Transverse colon (tissue), 1 donor: ENCODE measurements at regions not wholly inside any gene's neighbourhood (a gene's known extent, or its start where the extent isn't known, plus 50 kb on each side); places are given as distances from the start of the nearest gene placed in this dataset.

Experiments used
- EP300 ChIP-seq: sonication (generic); formaldehyde crosslinking; IDR thresholded peaks from one replicate; pipeline ENCODE4 v1.6.1; 2017; ENCODE audit warnings: antibody characterized with exemption, low read depth
- POLR2A ChIP-seq: fragments of 450-650 bp; IDR thresholded peaks from one replicate; pipeline ENCODE4 v1.6.1; 2016; ENCODE audit warnings: antibody characterized with exemption, mild to moderate bottlenecking, moderate library complexity

DNA sequence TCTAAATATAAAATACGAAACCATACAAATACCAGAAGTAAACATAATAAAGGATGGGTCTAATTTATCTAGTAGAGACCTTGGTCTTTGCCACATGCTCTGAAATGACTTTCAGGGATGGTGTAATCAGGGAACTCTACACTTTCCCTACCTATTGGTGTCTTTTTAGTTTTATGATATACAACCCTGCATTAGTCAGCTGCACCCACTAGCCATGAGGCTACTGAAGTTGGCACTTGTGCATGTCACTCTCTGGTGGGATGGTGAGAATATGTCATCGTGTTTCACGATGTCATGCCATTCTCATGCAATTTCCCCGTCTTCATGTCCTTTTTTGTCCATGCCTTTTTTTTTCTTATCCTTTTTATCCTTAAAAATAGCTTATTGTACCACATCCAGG, 234.9 kb upstream of the ACTBL2 start:
- TF ChIP-seq POLR2A (no peak), EP300 (no peak)
